SJSA1 (cell line): ENCODE measurements at regions not wholly inside any gene's neighbourhood (a gene's known extent, or its start where the extent isn't known, plus 50 kb on each side); places are given as distances from the start of the nearest gene placed in this dataset.

ENCODE experiments used
- DNase-seq, 2 experiments: peaks; one replicate each; pipeline ENCODE4 v3.0.0-alpha.2; 2015 to 2020; ENCODE audit warnings: low spot score in 2 of 2, low read depth in 1 of 2
- H3K27ac ChIP-seq: fragments of 250-450 bp; sonication (Bioruptor Pico); 2 replicates; pipeline ENCODE4 v1.5.1; 2020; ENCODE audit warnings: mild to moderate bottlenecking, moderate library complexity
- H3K27me3 ChIP-seq: fragments of 250-450 bp; sonication (Bioruptor Pico); replicated peaks from 2 replicates; pipeline ENCODE4 v1.5.1; 2020; ENCODE audit warnings: mild to moderate bottlenecking, moderate library complexity
- H3K36me3 ChIP-seq: fragments of 250-450 bp; sonication (Bioruptor Pico); 2 replicates; pipeline ENCODE4 v1.5.1; 2020; ENCODE audit warnings: mild to moderate bottlenecking
- H3K4me1 ChIP-seq: fragments of 250-450 bp; sonication (Bioruptor Pico); replicated peaks from 2 replicates; pipeline ENCODE4 v1.6.1; 2021; ENCODE audit warnings: mild to moderate bottlenecking
- H3K4me3 ChIP-seq: fragments of 250-450 bp; sonication (Bioruptor Pico); 2 replicates; pipeline ENCODE4 v1.5.1; 2020; ENCODE audit warnings: mild to moderate bottlenecking
- H3K9me3 ChIP-seq: fragments of 250-450 bp; sonication (Bioruptor Pico); replicated peaks from 2 replicates; pipeline ENCODE4 v1.5.1; 2020; ENCODE audit warnings: mild to moderate bottlenecking

GRCh38 chr16:86928523-86929011 is 350.2 kb downstream of the FOXL1 start:
- no peaks in the 10 kb centered on the region for H3K27me3 ChIP-seq
- H3K27ac ChIP-seq: no peak overlapping the region
- H3K4me1 ChIP-seq: peaks cover 42% of the 10 kb centered on the region
- H3K4me3 ChIP-seq: no peak overlapping the region
- no peaks in the 10 kb centered on the region for H3K36me3 ChIP-seq
- no peaks in the 10 kb centered on the region for H3K9me3 ChIP-seq
- DNase-seq: no peak

DNA sequence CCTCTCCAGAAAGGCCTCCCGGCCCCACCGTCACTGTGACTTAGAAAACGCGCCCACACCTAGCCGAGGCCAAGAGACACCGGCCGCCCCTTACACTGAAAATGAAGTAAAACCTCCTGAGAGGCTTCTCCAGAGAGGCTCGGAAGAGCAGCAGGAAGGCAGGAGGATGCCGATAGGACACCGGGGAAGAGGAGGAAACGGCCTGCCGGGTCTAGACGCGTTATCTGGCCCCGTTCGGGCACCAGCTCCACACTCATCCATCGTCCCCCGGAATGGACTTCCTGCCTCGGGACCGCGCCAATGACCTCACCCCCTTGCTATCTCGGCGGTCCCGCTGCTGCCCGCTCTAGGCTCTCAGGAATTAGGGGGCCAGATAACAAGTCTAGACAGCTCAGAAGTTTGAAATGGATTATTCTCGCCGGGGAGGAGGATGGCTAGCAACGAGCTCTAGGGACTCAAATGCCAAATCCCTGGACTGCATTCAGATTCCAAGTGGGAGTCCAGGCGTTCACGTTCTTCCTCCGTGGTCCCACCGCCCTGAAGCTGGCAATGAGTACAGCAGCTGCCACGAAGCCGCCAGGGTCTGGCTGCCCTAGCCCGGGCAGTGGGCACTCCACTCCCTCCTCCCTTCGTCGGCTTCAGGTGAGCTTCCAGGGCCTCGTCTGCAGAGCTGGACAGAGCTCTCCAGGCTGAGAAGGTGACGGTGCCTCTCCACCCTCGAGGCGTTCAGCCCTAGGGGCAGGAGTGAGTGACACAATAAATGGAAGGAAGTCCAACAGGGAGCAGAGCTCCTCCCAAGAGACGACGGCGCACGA is 350.9 kb downstream of the FOXL1 start:
- Histone ChIP-seq H3K9me3 (no peaks in the 10 kb centered on the region), H3K36me3 (no peaks in the 10 kb centered on the region), H3K4me3 (no peak overlapping the region), H3K4me1 (peaks cover 36% of the 10 kb centered on the region), H3K27me3 (no peaks in the 10 kb centered on the region), H3K27ac (no peak overlapping the region)
- DNase-seq: no peak

DNA sequence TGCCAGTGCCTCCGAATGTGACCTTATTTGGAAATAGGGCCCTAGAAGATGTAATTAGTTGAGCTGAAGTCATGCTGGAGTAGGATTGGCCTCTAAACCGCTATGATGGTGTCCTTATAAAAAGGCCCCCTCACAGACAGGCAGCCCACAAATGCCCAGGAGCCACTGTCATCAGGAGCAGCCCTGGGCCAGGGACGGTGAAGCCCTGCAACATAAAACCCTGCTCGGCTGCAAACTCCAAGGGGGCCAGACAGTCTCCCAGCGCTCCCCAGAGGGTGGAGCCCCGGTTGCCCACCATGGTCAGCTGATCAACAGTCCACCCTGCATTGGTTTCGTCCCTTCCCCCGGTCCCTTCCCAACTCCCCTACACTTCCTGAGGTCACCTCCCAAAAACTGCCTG is 351.7 kb downstream of the FOXL1 start:
- H3K36me3 ChIP-seq: no peaks in the 10 kb centered on the region
- no peak overlapping the region for H3K4me3 ChIP-seq
- DNase-seq: no peak
- H3K27ac ChIP-seq: no peak overlapping the region
- peaks cover 29% of the 10 kb centered on the region for H3K4me1 ChIP-seq
- H3K9me3 ChIP-seq: no peaks in the 10 kb centered on the region
- no peaks in the 10 kb centered on the region for H3K27me3 ChIP-seq

- peaks cover 25% of the 10 kb centered on the region for H3K4me1 ChIP-seq
- H3K27me3 ChIP-seq: no peaks in the 10 kb centered on the region
- H3K9me3 ChIP-seq: no peaks in the 10 kb centered on the region
- H3K27ac ChIP-seq: peak overlapping the region; percentile 81
- no peaks in the 10 kb centered on the region for H3K36me3 ChIP-seq
- no peak overlapping the region for H3K4me3 ChIP-seq
- DNase-seq: no peak
Observed at GRCh38 chr16:86930663-86931373, 352.5 kb downstream of the FOXL1 start.

- DNase-seq: peak; percentile 90 to 93
- Histone ChIP-seq H3K27me3 (no peaks in the 10 kb centered on the region), H3K4me3 (peak overlapping the region; percentile 5; the same call in 1 of the 2 replicates), H3K27ac (peak overlapping the region; percentile 81), H3K4me1 (peaks cover 25% of the 10 kb centered on the region), H3K9me3 (no peaks in the 10 kb centered on the region), H3K36me3 (no peaks in the 10 kb centered on the region)
Observed at GRCh38 chr16:86931410-86931941, 353.1 kb downstream of the FOXL1 start.

DNA sequence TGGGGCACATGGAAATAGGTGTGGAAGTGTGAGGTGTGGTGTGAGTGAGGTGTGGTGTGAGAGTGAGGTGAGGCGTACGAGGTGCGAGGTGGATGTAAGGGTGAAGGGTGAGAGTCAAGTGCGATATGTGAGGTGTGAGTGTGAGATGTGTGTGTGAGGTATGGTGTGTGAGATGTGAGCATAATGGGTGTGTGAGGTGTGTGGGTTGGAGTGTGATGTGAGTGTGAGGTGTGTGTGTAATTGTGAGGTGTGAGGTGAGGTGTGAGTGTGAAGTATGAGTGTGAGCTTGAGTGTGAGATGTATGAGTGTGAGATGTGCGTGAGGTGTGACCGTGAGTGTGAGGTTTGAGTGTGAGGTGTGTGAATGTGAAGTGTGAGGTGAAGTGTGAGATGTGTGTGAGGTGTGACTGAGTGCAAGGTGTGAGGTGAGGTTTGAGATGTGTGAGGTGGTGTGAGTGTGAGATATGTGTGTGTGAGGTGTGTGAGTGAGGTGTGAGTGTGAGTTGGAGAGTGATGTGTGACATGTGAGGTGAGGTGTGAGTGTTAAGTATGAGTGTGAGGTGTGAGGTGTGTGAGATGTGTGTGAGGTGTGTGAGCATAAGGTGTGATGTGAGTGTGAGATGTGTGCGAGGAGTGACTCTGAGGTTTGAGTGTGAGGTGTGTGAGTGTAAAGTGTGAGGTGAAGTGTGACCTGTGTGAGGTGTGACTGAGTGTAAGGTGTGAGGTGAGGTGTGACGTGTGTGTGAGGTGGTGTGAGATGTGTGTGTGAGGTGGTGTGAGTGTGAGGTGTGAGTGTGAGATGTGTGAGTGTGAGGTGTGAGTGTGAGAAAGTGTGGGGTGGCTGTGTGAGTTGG is 354.0 kb downstream of the FOXL1 start:
- peak overlapping the region; percentile 81 for H3K27ac ChIP-seq
- no peaks in the 10 kb centered on the region for H3K36me3 ChIP-seq
- no peaks in the 10 kb centered on the region for H3K27me3 ChIP-seq
- peaks cover 25% of the 10 kb centered on the region for H3K4me1 ChIP-seq
- H3K9me3 ChIP-seq: no peaks in the 10 kb centered on the region
- DNase-seq: no peak
- no peak overlapping the region for H3K4me3 ChIP-seq

DNA sequence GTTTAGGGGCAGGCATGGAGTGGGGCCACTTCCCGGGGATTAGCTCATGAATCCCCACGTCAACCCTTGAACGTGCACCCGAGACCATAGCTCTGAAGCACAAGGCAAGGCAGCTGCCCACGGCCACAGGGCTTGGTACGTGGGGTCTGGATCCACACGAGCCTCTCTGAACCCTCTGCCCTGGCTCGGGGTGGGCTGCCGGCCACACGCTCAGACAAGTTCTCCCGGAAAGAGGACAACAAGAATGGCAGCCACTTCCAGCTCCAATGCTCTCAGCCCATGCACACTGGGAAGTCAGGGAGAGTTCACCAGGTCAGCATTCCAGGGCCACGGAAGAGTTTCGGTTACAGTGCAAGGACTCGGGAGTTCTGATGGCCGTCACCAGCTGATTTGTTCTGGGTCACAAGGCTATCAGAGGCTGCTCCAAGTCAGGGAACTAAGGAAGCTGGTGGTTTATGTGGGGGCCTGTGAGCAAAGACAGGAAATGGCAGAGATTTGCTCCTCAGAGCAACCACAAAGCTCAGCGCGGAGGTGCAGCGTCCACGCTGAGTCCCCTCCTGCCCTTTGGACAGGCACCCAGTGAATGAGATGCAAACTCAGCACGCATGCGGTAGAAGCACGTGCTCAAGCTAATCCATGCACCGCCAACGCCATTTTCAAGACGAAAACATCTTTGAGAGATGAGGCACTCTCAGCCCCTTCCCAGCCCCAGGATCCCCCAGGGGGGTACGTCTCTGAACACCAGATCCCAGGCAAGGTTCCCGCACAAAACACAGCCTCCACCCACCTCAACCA is 356.4 kb downstream of the FOXL1 start:
- Histone ChIP-seq H3K9me3 (no peaks in the 10 kb centered on the region), H3K36me3 (no peaks in the 10 kb centered on the region), H3K4me3 (no peak overlapping the region), H3K27me3 (no peaks in the 10 kb centered on the region), H3K4me1 (peaks cover 25% of the 10 kb centered on the region), H3K27ac (no peak overlapping the region)
- no peak for DNase-seq

DNA sequence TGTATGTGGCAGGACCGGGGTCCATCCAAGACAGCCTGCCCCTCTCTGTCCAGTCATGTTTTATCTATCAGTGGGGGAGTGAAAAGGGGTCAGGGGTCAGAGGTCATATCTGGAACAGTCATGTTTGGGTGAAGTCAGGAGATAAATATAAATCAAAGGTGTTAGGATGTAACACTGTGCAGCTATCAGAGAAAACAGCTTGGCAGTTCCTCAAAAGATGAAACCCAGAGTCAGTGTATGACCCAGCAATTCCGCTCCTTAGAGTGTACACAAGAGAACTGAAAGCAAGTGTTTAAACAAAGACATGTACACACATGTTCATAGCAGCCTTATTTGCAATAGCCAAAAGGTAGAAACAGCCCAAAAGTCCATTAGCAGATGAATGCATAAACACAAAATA is 361.3 kb downstream of the FOXL1 start:
- Histone ChIP-seq H3K4me3 (no peak overlapping the region), H3K9me3 (no peaks in the 10 kb centered on the region), H3K27ac (no peak overlapping the region), H3K4me1 (peaks cover 30% of the 10 kb centered on the region), H3K36me3 (no peaks in the 10 kb centered on the region), H3K27me3 (no peaks in the 10 kb centered on the region)
- no peak for DNase-seq

- Histone ChIP-seq H3K27ac (peak overlapping the region; percentile 80), H3K4me1 (peaks cover 45% of the 10 kb centered on the region), H3K9me3 (no peaks in the 10 kb centered on the region), H3K36me3 (no peaks in the 10 kb centered on the region), H3K27me3 (no peaks in the 10 kb centered on the region), H3K4me3 (no peak overlapping the region)
- no peak for DNase-seq
Observed at GRCh38 chr16:86941731-86942130, 363.4 kb downstream of the FOXL1 start.

DNA sequence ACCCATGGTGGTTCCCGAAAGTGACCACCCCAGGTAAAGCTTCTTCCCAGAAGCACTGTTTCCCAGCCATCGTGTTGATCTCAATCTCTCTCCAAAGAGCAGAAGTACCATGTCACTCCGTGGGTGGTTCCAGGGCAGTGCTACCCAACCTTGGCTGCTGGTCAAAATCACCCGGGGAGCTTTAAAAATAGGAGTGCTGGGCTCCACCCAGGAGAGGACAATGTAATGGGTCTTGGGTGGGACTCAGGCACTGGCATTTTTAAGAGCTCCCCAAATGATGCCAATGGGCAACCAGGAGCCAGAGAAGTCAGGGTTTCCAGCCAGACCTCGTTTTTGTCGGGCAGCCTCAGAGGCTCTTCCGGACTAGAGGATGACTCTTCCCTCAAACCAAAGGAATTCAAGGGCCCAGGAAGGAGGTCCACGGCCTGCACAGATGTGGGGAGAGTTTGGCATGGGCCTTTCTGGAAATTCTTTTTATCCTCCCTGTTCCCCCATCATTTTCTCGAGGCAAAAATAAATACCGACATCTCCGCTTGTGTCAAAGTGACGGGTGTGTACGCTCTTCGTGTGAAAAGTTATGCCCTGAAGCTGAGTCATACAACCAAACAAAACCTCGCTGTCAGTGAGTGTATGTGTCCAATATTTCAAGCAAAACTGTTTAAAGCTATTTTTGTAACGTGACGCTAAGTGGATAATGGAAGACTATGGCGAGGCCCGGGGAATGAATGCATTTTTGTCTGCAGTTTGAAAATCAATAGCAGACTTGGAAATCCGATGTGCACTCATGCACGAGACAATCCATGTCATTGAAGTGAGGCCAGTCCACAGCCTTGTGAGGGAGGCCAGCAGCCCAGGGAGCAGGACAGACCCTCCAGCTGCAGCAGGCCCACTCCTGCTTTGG is 364.1 kb downstream of the FOXL1 start:
- H3K9me3 ChIP-seq: no peaks in the 10 kb centered on the region
- no peaks in the 10 kb centered on the region for H3K36me3 ChIP-seq
- H3K4me3 ChIP-seq: no peak overlapping the region
- DNase-seq: peak; percentile 74 to 90
- H3K27me3 ChIP-seq: no peaks in the 10 kb centered on the region
- H3K27ac ChIP-seq: peak overlapping the region; percentile 80
- H3K4me1 ChIP-seq: peaks cover 52% of the 10 kb centered on the region

DNA sequence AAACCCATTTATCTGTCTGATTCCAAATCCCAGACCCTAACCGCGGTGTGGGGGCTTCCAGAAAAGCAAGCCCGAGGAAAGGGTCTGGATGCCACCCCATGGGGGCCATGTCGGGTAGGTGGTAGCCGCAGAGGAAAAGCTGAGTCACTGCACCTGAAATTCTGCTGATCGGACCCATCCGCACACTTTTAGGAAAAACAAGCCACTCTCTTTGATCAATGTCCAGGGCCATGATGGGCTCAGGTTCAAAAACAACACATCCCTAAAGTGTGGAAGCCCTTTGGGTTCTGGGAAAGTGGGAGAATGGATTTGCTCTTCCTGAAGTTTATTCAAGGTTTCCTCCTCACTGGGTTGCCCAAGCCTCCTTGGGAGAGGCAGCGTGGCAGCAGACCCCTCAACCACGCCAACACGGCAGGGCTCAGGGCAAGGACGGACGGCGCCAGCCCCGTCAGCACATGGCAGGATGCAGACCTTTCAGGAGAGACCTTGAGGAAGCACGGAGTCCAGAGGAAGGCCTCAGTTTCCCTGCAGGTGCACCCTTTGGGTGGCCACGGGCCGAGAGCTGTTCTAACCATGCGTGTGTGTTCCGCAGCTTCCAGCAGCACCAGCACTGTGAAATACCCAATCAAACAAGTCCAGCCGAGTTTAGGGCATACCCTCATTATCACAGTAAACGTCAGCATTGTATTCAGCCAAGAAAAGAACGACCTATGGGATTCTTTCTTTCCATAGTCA is 367.0 kb downstream of the FOXL1 start:
- H3K9me3 ChIP-seq: no peaks in the 10 kb centered on the region
- no peaks in the 10 kb centered on the region for H3K27me3 ChIP-seq
- DNase-seq: no peak
- H3K36me3 ChIP-seq: no peaks in the 10 kb centered on the region
- no peak overlapping the region for H3K4me3 ChIP-seq
- H3K27ac ChIP-seq: peak overlapping the region; percentile 66
- peaks cover 56% of the 10 kb centered on the region for H3K4me1 ChIP-seq

- H3K4me1 ChIP-seq: peaks cover 63% of the 10 kb centered on the region
- no peaks in the 10 kb centered on the region for H3K9me3 ChIP-seq
- no peaks in the 10 kb centered on the region for H3K36me3 ChIP-seq
- H3K27me3 ChIP-seq: no peaks in the 10 kb centered on the region
- DNase-seq: peak; percentile 73 to 78
- H3K4me3 ChIP-seq: no peak overlapping the region
- H3K27ac ChIP-seq: peak overlapping the region; percentile 66
Observed at GRCh38 chr16:86946396-86946795, 368.0 kb downstream of the FOXL1 start.
